Neural progenitor cell (in vitro differentiated cells): ENCODE measurements at regions not wholly inside any gene's neighbourhood (a gene's known extent, or its start where the extent isn't known, plus 50 kb on each side); places are given as distances from the start of the nearest gene placed in this dataset.

Experiments
- DNase-seq: peaks from one replicate; pipeline ENCODE4 v3.0.0-alpha.2; 2016; ENCODE audit warnings: low spot score
- H2AFZ ChIP-seq: fragments of 200-600 bp; sonication (generic); replicated peaks from 2 replicates; pipeline ENCODE4 v1.6.1; 2016; ENCODE audit warnings: antibody characterized with exemption
- H3F3A ChIP-seq: fragments of 200-600 bp; sonication (generic); 2 replicates; pipeline ENCODE4 v1.6.1; 2016; ENCODE audit warnings: antibody characterized with exemption, low read depth
- H3K27ac ChIP-seq: fragments of 200-600 bp; sonication (generic); 2 replicates; pipeline ENCODE4 v1.5.1; 2016; ENCODE audit warnings: mild to moderate bottlenecking
- H3K27me3 ChIP-seq: fragments of 200-600 bp; sonication (generic); 2 replicates; pipeline ENCODE4 v1.6.1; 2016; ENCODE audit warnings: mild to moderate bottlenecking, moderate library complexity
- H3K36me3 ChIP-seq: fragments of 200-600 bp; sonication (generic); 2 replicates; pipeline ENCODE4 v1.5.1; 2016
- H3K4me1 ChIP-seq: fragments of 200-600 bp; sonication (generic); 2 replicates; pipeline ENCODE4 v1.6.1; 2016; ENCODE audit warnings: mixed run types
- H3K4me2 ChIP-seq: fragments of 200-600 bp; sonication (generic); 2 replicates; pipeline ENCODE4 v1.6.1; 2016
- H3K4me3 ChIP-seq: fragments of 200-600 bp; sonication (generic); 2 replicates; pipeline ENCODE4 v1.5.1; 2016
- H3K79me2 ChIP-seq: fragments of 200-600 bp; sonication (generic); 2 replicates; pipeline ENCODE4 v1.6.1; 2016; ENCODE audit warnings: low read depth
- H3K9ac ChIP-seq: fragments of 200-600 bp; sonication (generic); 2 replicates; pipeline ENCODE4 v1.6.1; 2016
- H3K9me3 ChIP-seq: fragments of 200-600 bp; sonication (generic); 2 replicates; pipeline ENCODE4 v1.5.1; 2016; ENCODE audit warnings: low read depth
- H4K20me1 ChIP-seq: fragments of 200-600 bp; sonication (generic); 2 replicates; pipeline ENCODE4 v1.6.1; 2016; ENCODE audit warnings: low read depth
- H3K27ac Mint-ChIP-seq: 3 replicates; pipeline ENCODE4 v1.8.0; 2021; ENCODE audit warnings: mixed read lengths
- H3K27me3 Mint-ChIP-seq: 2 replicates; pipeline ENCODE4 v1.8.0; 2022; ENCODE audit warnings: low read depth, mild to moderate bottlenecking, inconsistent platforms, moderate library complexity, mixed read lengths; ENCODE audit not compliant: insufficient read depth
- H3K36me3 Mint-ChIP-seq: 3 replicates; pipeline ENCODE4 v1.8.0; 2021; ENCODE audit warnings: mixed read lengths
- H3K4me1 Mint-ChIP-seq: 3 replicates; pipeline ENCODE4 v1.8.0; 2021; ENCODE audit warnings: mixed read lengths
- H3K4me3 Mint-ChIP-seq: 3 replicates; pipeline ENCODE4 v1.8.0; 2021; ENCODE audit warnings: mild to moderate bottlenecking, moderate library complexity, mixed read lengths
- H3K9me3 Mint-ChIP-seq: 3 replicates; pipeline ENCODE4 v1.8.0; 2020; ENCODE audit warnings: mixed read lengths
- EZH2 ChIP-seq: fragments of 200-600 bp; sonication (generic); IDR thresholded peaks from 2 replicates; pipeline ENCODE4 v1.6.1; 2017; ENCODE audit warnings: antibody characterized with exemption, mild to moderate bottlenecking, moderate library complexity
- EZH2phosphoT487 ChIP-seq: fragments of 200-600 bp; sonication (generic); IDR thresholded peaks from 2 replicates; pipeline ENCODE4 v1.6.1; 2017; ENCODE audit warnings: antibody characterized with exemption
- TF ChIP-seq, protein P1 (sequence below): fragments of 200-600 bp; sonication (generic); IDR thresholded peaks from 2 replicates; pipeline ENCODE4 v1.5.1; 2017; ENCODE audit warnings: antibody characterized with exemption, mild to moderate bottlenecking

DNA sequence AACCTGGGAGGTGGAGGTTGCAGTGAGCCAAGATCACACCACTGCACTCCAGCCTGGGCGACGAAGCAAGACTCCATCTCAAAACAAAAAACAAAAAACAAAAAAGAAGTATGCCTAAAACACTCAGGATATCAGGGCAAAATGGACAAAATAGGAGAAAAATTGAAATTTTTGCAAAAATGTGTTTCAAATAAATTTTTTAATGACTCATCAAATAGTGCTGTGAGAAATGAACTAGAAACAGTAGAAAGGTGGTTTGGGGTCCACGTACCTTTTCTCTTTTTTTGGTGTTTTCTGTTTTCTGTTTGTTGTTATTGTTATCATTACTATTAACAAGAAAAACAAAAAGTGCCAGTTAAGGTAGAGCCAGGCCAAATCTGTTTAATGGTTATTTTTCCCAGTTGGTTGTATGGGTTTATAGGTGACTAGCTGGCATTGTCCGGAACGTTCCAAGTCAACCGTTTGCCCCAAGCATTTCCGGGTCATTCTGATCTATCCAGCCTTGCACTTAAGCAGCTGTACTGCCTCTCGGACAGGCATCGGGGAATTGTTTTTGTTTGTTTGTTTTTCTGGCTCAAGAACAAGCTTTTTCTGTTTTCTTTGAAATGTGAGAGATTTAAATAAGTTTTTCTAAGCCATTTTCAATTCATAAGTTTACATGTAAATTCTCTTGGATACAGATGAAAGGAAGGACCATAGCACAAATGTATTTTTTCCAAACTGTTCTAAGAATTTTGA lies 157.0 kb upstream of the NEBL start:
- no peaks in the 10 kb centered on the region for H3K27me3 ChIP-seq
- H3K79me2 ChIP-seq = peaks cover 43% of the 10 kb centered on the region
- TF ChIP-seq EZH2phosphoT487 = no peak
- TF ChIP-seq, protein P1, sequence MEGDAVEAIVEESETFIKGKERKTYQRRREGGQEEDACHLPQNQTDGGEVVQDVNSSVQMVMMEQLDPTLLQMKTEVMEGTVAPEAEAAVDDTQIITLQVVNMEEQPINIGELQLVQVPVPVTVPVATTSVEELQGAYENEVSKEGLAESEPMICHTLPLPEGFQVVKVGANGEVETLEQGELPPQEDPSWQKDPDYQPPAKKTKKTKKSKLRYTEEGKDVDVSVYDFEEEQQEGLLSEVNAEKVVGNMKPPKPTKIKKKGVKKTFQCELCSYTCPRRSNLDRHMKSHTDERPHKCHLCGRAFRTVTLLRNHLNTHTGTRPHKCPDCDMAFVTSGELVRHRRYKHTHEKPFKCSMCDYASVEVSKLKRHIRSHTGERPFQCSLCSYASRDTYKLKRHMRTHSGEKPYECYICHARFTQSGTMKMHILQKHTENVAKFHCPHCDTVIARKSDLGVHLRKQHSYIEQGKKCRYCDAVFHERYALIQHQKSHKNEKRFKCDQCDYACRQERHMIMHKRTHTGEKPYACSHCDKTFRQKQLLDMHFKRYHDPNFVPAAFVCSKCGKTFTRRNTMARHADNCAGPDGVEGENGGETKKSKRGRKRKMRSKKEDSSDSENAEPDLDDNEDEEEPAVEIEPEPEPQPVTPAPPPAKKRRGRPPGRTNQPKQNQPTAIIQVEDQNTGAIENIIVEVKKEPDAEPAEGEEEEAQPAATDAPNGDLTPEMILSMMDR = no peak
- TF ChIP-seq EZH2 = no peak
- H3K4me3 ChIP-seq = no peak overlapping the region
- no peak overlapping the region for H3K4me2 ChIP-seq
- H3K27ac Mint-ChIP-seq = no peak overlapping the region
- H3F3A ChIP-seq = peaks cover 3% of the 10 kb centered on the region
- no peak overlapping the region for H2AFZ ChIP-seq
- H3K9me3 Mint-ChIP-seq = peaks cover 38% of the 10 kb centered on the region
- no peaks in the 10 kb centered on the region for H3K27me3 Mint-ChIP-seq
- peaks cover 10% of the 10 kb centered on the region for H3K4me1 ChIP-seq
- H4K20me1 ChIP-seq = no peaks in the 10 kb centered on the region
- no peak overlapping the region for H3K27ac ChIP-seq
- H3K36me3 ChIP-seq = no peaks in the 10 kb centered on the region
- no peak overlapping the region for H3K4me3 Mint-ChIP-seq
- peaks cover 32% of the 10 kb centered on the region for H3K36me3 Mint-ChIP-seq
- no peaks in the 10 kb centered on the region for H3K9me3 ChIP-seq
- peaks cover 11% of the 10 kb centered on the region for H3K4me1 Mint-ChIP-seq
- H3K9ac ChIP-seq = no peak overlapping the region
- no peak for DNase-seq

DNA sequence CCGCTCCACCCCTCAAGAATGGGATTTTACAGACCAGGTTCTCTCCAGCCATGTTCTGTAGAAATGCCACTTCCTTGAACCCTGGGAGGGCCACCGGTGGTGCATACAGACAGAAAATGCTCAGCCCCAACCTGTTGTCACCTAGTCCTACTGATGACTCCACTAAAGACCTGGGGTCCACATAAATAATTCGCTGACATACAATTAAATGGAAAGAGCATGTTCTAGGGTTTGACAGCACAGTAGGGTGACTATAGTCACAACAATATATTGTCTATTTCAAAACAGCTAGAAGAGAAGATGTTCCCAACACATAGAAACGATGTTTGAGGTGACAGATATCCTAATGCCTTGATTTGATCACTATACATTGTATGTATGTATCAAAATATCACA lies 155.6 kb upstream of the NEBL start:
- Histone ChIP-seq H3K36me3 (no peaks in the 10 kb centered on the region), H3K4me2 (no peak overlapping the region), H3K4me3 (no peak overlapping the region), H3K4me1 (peaks cover 7% of the 10 kb centered on the region), H3K79me2 (peaks cover 35% of the 10 kb centered on the region), H4K20me1 (no peaks in the 10 kb centered on the region), H2AFZ (no peak overlapping the region), H3K27me3 (no peaks in the 10 kb centered on the region), H3K9ac (no peak overlapping the region), H3K9me3 (no peaks in the 10 kb centered on the region), H3K27ac (no peak overlapping the region), H3F3A (peaks cover 3% of the 10 kb centered on the region)
- peaks cover 41% of the 10 kb centered on the region for H3K9me3 Mint-ChIP-seq
- H3K27me3 Mint-ChIP-seq = no peaks in the 10 kb centered on the region
- peaks cover 30% of the 10 kb centered on the region for H3K36me3 Mint-ChIP-seq
- H3K27ac Mint-ChIP-seq = no peak overlapping the region
- no peak overlapping the region for H3K4me3 Mint-ChIP-seq
- H3K4me1 Mint-ChIP-seq = peaks cover 11% of the 10 kb centered on the region
- no peak for DNase-seq
- TF ChIP-seq, protein P1 = no peak
- TF ChIP-seq EZH2 (no peak), EZH2phosphoT487 (no peak)

DNA sequence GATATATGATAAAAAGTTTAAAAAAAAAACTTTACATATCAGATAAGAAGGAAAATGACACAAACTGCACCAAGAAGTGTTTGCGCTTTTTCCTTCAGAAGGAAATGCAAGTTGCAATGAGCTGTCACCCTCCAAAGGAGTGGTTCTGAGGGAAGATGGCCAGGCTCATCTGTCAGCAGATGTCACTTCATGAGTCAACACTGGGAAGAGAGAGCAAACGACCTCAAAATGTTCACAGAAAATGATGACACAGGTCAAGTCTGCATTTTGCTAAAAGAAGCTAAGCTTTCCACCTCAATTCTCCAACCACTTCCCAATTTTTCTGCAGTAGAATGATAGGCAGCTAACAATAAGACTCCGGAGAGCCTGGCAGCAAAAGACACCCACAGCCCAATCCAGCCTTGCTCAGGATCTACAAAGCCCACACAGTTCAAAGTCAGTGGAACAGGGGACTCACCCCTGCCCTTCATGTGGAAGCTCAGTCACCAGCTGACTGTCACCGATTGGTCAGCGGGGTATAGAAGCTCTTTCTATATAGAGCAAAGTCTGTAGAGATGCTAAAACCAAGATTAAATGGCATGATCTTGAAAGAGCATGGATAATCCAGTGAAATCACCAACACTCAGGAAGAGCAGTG lies 155.1 kb upstream of the NEBL start:
- no peaks in the 10 kb centered on the region for H3K27me3 ChIP-seq
- no peak overlapping the region for H3K27ac ChIP-seq
- H3K9ac ChIP-seq = no peak overlapping the region
- H3K27me3 Mint-ChIP-seq = no peaks in the 10 kb centered on the region
- no peak overlapping the region for H2AFZ ChIP-seq
- no peak overlapping the region for H3K4me3 Mint-ChIP-seq
- no peak for DNase-seq
- peaks cover 40% of the 10 kb centered on the region for H3K9me3 Mint-ChIP-seq
- no peak overlapping the region for H3K27ac Mint-ChIP-seq
- no peak overlapping the region for H3K4me2 ChIP-seq
- H3K79me2 ChIP-seq = peaks cover 30% of the 10 kb centered on the region
- peaks cover 11% of the 10 kb centered on the region for H3K4me1 Mint-ChIP-seq
- H3K36me3 ChIP-seq = no peaks in the 10 kb centered on the region
- no peaks in the 10 kb centered on the region for H4K20me1 ChIP-seq
- H3F3A ChIP-seq = peaks cover 3% of the 10 kb centered on the region
- no peaks in the 10 kb centered on the region for H3K9me3 ChIP-seq
- peaks cover 33% of the 10 kb centered on the region for H3K36me3 Mint-ChIP-seq
- no peak for TF ChIP-seq EZH2
- TF ChIP-seq, protein P1 = no peak
- no peak for TF ChIP-seq EZH2phosphoT487
- no peak overlapping the region for H3K4me3 ChIP-seq
- peaks cover 7% of the 10 kb centered on the region for H3K4me1 ChIP-seq
